ENCODE measurements at regions not wholly inside any gene's neighbourhood (a gene's known extent, or its start where the extent isn't known, plus 50 kb on each side); places are given as distances from the start of the nearest gene placed in this dataset.

GRCh38 chr6:87976616-87977015, 71.0 kb upstream of the SPACA1 start:
- H3K4ac ChIP-seq (ENCODE audit: low read depth, low read length) = no peak overlapping the region
- no peaks in the 10 kb centered on the region for H3K79me1 ChIP-seq (ENCODE audit: low read length)
- H4K8ac ChIP-seq (ENCODE audit: low read depth, low read length) = no peak overlapping the region
- H3K27ac ChIP-seq (ENCODE audit: low read depth, low read length) = no peak overlapping the region
- no peaks in the 10 kb centered on the region for H3K9me3 ChIP-seq (ENCODE audit: insufficient read depth, low read depth, low read length)
- H3K9ac ChIP-seq (ENCODE audit: low read length) = no peak overlapping the region
- no peaks in the 10 kb centered on the region for H3K36me3 ChIP-seq (ENCODE audit: control insufficient read depth in 1 of 2, insufficient read depth in 2 of 2, low read length in 2 of 2)
- no peak overlapping the region for H2AFZ ChIP-seq (ENCODE audit: insufficient read depth, low read length, poor library complexity)
- no peak overlapping the region for H3K4me3 ChIP-seq (ENCODE audit: low read depth, low read length)
- no peak overlapping the region for H3K23ac ChIP-seq (ENCODE audit: low read length)
- no peak overlapping the region for H4K91ac ChIP-seq (ENCODE audit: low read depth, low read length)
- no CpG with 5 or more reads among the region's 3 CpGs for WGBS (ENCODE audit: extremely low coverage, insufficient coverage, insufficient read length)
- H2AK5ac ChIP-seq (ENCODE audit: low read length) = no peak overlapping the region
- no peaks in the 10 kb centered on the region for H3K4me1 ChIP-seq (ENCODE audit: control insufficient read depth in 1 of 2, insufficient read depth in 2 of 2, low read length in 2 of 2)
- H3K18ac ChIP-seq (ENCODE audit: low read length) = no peak overlapping the region
- H2BK120ac ChIP-seq (ENCODE audit: insufficient read depth, low read length, poor library complexity) = no peak overlapping the region
- no peaks in the 10 kb centered on the region for H3K27me3 ChIP-seq (ENCODE audit: insufficient read depth, low read length)
- no peak overlapping the region for H2BK5ac ChIP-seq (ENCODE audit: low read depth, low read length, poor library complexity)
- no peak overlapping the region for H4K12ac ChIP-seq (ENCODE audit: low read depth, low read length)
- H3K4me2 ChIP-seq (ENCODE audit: low read length) = no peak overlapping the region
- H2BK12ac ChIP-seq (ENCODE audit: low read length) = no peak overlapping the region
- no peak for DNase-seq
- H3K14ac ChIP-seq (ENCODE audit: low read length) = no peak overlapping the region
- H3K79me2 ChIP-seq (ENCODE audit: control insufficient read depth, insufficient read depth, low read length, poor library complexity) = no peaks in the 10 kb centered on the region

- H3K79me1 ChIP-seq (ENCODE audit: low read length) = no peaks in the 10 kb centered on the region
Measured at GRCh38 chr6:87975561-87975960, 72.1 kb upstream of the SPACA1 start.

GRCh38 chr6:87972279-87972678, 75.4 kb upstream of the SPACA1 start:
- H3K79me1 ChIP-seq (ENCODE audit: low read length) = no peaks in the 10 kb centered on the region
- no peak overlapping the region for H2BK120ac ChIP-seq (ENCODE audit: insufficient read depth, low read length, poor library complexity)
- H2AFZ ChIP-seq (ENCODE audit: insufficient read depth, low read length, poor library complexity) = no peak overlapping the region
- no peaks in the 10 kb centered on the region for H3K79me2 ChIP-seq (ENCODE audit: control insufficient read depth, insufficient read depth, low read length, poor library complexity)
- no peak overlapping the region for H3K4me2 ChIP-seq (ENCODE audit: low read length)
- no peak overlapping the region for H2BK5ac ChIP-seq (ENCODE audit: low read depth, low read length, poor library complexity)
- no peak overlapping the region for H4K91ac ChIP-seq (ENCODE audit: low read depth, low read length)
- no peak overlapping the region for H3K14ac ChIP-seq (ENCODE audit: low read length)
- H3K27ac ChIP-seq (ENCODE audit: low read depth, low read length) = no peak overlapping the region
- no peak overlapping the region for H4K8ac ChIP-seq (ENCODE audit: low read depth, low read length)
- no peaks in the 10 kb centered on the region for H3K9me3 ChIP-seq (ENCODE audit: insufficient read depth, low read depth, low read length)
- DNase-seq = no peak
- H2AK5ac ChIP-seq (ENCODE audit: low read length) = no peak overlapping the region
- no peaks in the 10 kb centered on the region for H3K36me3 ChIP-seq (ENCODE audit: control insufficient read depth in 1 of 2, insufficient read depth in 2 of 2, low read length in 2 of 2)
- H4K12ac ChIP-seq (ENCODE audit: low read depth, low read length) = no peak overlapping the region
- no peak overlapping the region for H2BK12ac ChIP-seq (ENCODE audit: low read length)
- no peak overlapping the region for H3K4me3 ChIP-seq (ENCODE audit: low read depth, low read length)
- H3K9ac ChIP-seq (ENCODE audit: low read length) = no peak overlapping the region
- no peak overlapping the region for H3K23ac ChIP-seq (ENCODE audit: low read length)
- no peaks in the 10 kb centered on the region for H3K4me1 ChIP-seq (ENCODE audit: control insufficient read depth in 1 of 2, insufficient read depth in 2 of 2, low read length in 2 of 2)
- no peak overlapping the region for H3K18ac ChIP-seq (ENCODE audit: low read length)
- no peak overlapping the region for H3K4ac ChIP-seq (ENCODE audit: low read depth, low read length)
- no peaks in the 10 kb centered on the region for H3K27me3 ChIP-seq (ENCODE audit: insufficient read depth, low read length)

More at GRCh38 chr6:87975561-87975960, 72.1 kb upstream of the SPACA1 start:
- Histone ChIP-seq H3K79me2 (ENCODE audit: control insufficient read depth, insufficient read depth, low read length, poor library complexity) (no peaks in the 10 kb centered on the region), H3K4me2 (ENCODE audit: low read length) (no peak overlapping the region), H2AK5ac (ENCODE audit: low read length) (no peak overlapping the region), H3K14ac (ENCODE audit: low read length) (no peak overlapping the region), H3K18ac (ENCODE audit: low read length) (no peak overlapping the region), H3K27ac (ENCODE audit: low read depth, low read length) (no peak overlapping the region), H2BK5ac (ENCODE audit: low read depth, low read length, poor library complexity) (no peak overlapping the region), H3K4ac (ENCODE audit: low read depth, low read length) (no peak overlapping the region), H2BK12ac (ENCODE audit: low read length) (no peak overlapping the region), H3K27me3 (ENCODE audit: insufficient read depth, low read length) (no peaks in the 10 kb centered on the region), H2AFZ (ENCODE audit: insufficient read depth, low read length, poor library complexity) (no peak overlapping the region), H3K9me3 (ENCODE audit: insufficient read depth, low read depth, low read length) (no peaks in the 10 kb centered on the region), H3K4me1 (ENCODE audit: control insufficient read depth in 1 of 2, insufficient read depth in 2 of 2, low read length in 2 of 2) (no peaks in the 10 kb centered on the region), H3K36me3 (ENCODE audit: control insufficient read depth in 1 of 2, insufficient read depth in 2 of 2, low read length in 2 of 2) (no peaks in the 10 kb centered on the region), H4K8ac (ENCODE audit: low read depth, low read length) (no peak overlapping the region), H3K23ac (ENCODE audit: low read length) (no peak overlapping the region), H4K91ac (ENCODE audit: low read depth, low read length) (no peak overlapping the region), H4K12ac (ENCODE audit: low read depth, low read length) (no peak overlapping the region), H3K9ac (ENCODE audit: low read length) (no peak overlapping the region), H2BK120ac (ENCODE audit: insufficient read depth, low read length, poor library complexity) (no peak overlapping the region), H3K4me3 (ENCODE audit: low read depth, low read length) (no peak overlapping the region)
- WGBS (ENCODE audit: extremely low coverage, insufficient coverage, insufficient read length) = no CpG with 5 or more reads among the region's 2 CpGs
- DNase-seq = no peak

- H2AK5ac ChIP-seq (ENCODE audit: low read length) = no peak overlapping the region
- no peak overlapping the region for H3K23ac ChIP-seq (ENCODE audit: low read length)
- H2BK5ac ChIP-seq (ENCODE audit: low read depth, low read length, poor library complexity) = no peak overlapping the region
- H3K27me3 ChIP-seq (ENCODE audit: insufficient read depth, low read length) = no peaks in the 10 kb centered on the region
- no peak overlapping the region for H2AFZ ChIP-seq (ENCODE audit: insufficient read depth, low read length, poor library complexity)
- peak in 1 of 2 donors; percentile 5 for DNase-seq
- H3K4me3 ChIP-seq (ENCODE audit: low read depth, low read length) = no peak overlapping the region
- H4K91ac ChIP-seq (ENCODE audit: low read depth, low read length) = no peak overlapping the region
- no peak overlapping the region for H3K27ac ChIP-seq (ENCODE audit: low read depth, low read length)
- no peak overlapping the region for H3K18ac ChIP-seq (ENCODE audit: low read length)
- no peaks in the 10 kb centered on the region for H3K79me1 ChIP-seq (ENCODE audit: low read length)
- no peak overlapping the region for H3K4me2 ChIP-seq (ENCODE audit: low read length)
- no peaks in the 10 kb centered on the region for H3K4me1 ChIP-seq (ENCODE audit: control insufficient read depth in 1 of 2, insufficient read depth in 2 of 2, low read length in 2 of 2)
- H2BK120ac ChIP-seq (ENCODE audit: insufficient read depth, low read length, poor library complexity) = no peak overlapping the region
- no peak overlapping the region for H4K12ac ChIP-seq (ENCODE audit: low read depth, low read length)
- H3K4ac ChIP-seq (ENCODE audit: low read depth, low read length) = no peak overlapping the region
- H3K9me3 ChIP-seq (ENCODE audit: insufficient read depth, low read depth, low read length) = no peaks in the 10 kb centered on the region
- H3K36me3 ChIP-seq (ENCODE audit: control insufficient read depth in 1 of 2, insufficient read depth in 2 of 2, low read length in 2 of 2) = no peaks in the 10 kb centered on the region
- no peak overlapping the region for H4K8ac ChIP-seq (ENCODE audit: low read depth, low read length)
- no peak overlapping the region for H2BK12ac ChIP-seq (ENCODE audit: low read length)
- no peak overlapping the region for H3K14ac ChIP-seq (ENCODE audit: low read length)
- no peak overlapping the region for H3K9ac ChIP-seq (ENCODE audit: low read length)
- no peaks in the 10 kb centered on the region for H3K79me2 ChIP-seq (ENCODE audit: control insufficient read depth, insufficient read depth, low read length, poor library complexity)
- WGBS (ENCODE audit: extremely low coverage, insufficient coverage, insufficient read length) = no CpG with 5 or more reads among the region's 5 CpGs
Measured at GRCh38 chr6:87971605-87972262, 75.9 kb upstream of the SPACA1 start.
